ENCODE measurements at regions not wholly inside any gene's neighbourhood (a gene's known extent, or its start where the extent isn't known, plus 50 kb on each side); places are given as distances from the start of the nearest gene placed in this dataset.
A peak's percentile ranks its signal among the peaks of the same experiment; 100 is the strongest.

DNA sequence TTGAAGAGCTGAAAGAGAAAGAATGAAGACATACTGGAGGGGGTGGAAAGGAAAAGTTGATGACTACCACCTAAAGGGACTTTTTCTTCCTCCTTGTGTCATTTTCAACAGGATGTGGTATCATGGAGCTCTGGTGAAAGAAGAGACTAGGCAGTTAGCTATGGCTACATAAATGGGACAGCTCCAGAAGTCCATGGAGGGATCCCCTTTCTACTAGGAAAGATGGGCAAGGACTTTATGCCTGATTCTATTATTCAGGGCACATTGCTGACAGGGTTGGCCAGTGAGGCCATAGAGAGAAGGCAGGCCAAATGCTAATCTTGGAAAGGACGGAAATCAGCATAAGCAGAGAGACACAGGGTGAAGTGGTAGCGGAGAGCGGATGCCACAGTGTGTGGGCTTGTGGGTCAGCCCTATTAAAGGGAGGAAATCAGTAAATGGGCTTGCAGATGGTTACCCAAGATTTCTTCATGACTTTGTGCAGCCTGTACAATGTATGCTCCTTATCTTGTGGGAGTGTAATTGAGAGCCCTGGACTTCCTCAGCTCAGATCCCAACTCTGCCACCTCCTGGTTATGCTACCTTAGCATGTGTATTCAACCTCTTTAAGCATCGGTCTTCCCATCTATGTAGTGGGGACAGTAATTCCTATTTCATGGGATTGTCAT, 77.4 kb upstream of the TMEM170B start:
- H3K4me2 ChIP-seq (ENCODE audit: low read depth, low read length): no peak overlapping the region
- no peaks in the 10 kb centered on the region for H3K36me3 ChIP-seq (ENCODE audit: control insufficient read depth, insufficient read depth, low read length)
- H3K4me3 ChIP-seq (ENCODE audit: insufficient read depth, low read depth, low read length): no peak overlapping the region
- peak overlapping the region; percentile 7; the same call in 1 of the 2 replicates for H3K18ac ChIP-seq (ENCODE audit: low read depth, low read length)
- TF ChIP-seq BHLHE40 (IDR thresholded peaks at IDR 0.05; ENCODE audit: low read depth, low read length) (no peak), NFE2L2 (IDR thresholded peaks at IDR 0.05; ENCODE audit: low read depth, low read length) (no peak), RCOR1 (IDR thresholded peaks at IDR 0.05; ENCODE audit: insufficient replicate concordance, low read length) (no peak), SMC3 (IDR thresholded peaks at IDR 0.05; ENCODE audit: low read depth, low read length) (no peak), CEBPB (IDR thresholded peaks at IDR 0.05; ENCODE audit: low read depth, low read length) (no peak)
- TF ChIP-seq, protein P1, sequence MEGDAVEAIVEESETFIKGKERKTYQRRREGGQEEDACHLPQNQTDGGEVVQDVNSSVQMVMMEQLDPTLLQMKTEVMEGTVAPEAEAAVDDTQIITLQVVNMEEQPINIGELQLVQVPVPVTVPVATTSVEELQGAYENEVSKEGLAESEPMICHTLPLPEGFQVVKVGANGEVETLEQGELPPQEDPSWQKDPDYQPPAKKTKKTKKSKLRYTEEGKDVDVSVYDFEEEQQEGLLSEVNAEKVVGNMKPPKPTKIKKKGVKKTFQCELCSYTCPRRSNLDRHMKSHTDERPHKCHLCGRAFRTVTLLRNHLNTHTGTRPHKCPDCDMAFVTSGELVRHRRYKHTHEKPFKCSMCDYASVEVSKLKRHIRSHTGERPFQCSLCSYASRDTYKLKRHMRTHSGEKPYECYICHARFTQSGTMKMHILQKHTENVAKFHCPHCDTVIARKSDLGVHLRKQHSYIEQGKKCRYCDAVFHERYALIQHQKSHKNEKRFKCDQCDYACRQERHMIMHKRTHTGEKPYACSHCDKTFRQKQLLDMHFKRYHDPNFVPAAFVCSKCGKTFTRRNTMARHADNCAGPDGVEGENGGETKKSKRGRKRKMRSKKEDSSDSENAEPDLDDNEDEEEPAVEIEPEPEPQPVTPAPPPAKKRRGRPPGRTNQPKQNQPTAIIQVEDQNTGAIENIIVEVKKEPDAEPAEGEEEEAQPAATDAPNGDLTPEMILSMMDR (conservative IDR thresholded peaks at IDR 0.05; ENCODE audit: low read depth, low read length): no peak
- H2AFZ ChIP-seq (replicated peaks; ENCODE audit: low read length, poor library complexity): peak overlapping the region; percentile 34
- H4K91ac ChIP-seq (ENCODE audit: insufficient read depth, low read depth, low read length): no peak overlapping the region
- no peak overlapping the region for H3K27ac ChIP-seq (ENCODE audit: insufficient read depth, low read length)
- H3K27me3 ChIP-seq (ENCODE audit: control insufficient read depth, insufficient read depth, low read length): no peaks in the 10 kb centered on the region
- ATAC-seq (ENCODE audit: low read depth) (no peak), DNase-seq (peak; percentile 20)
- BruUV-seq (replicated peaks): no TSS peak
- dilution Hi-C loops (cut with HindIII; ENCODE audit: low sequenced_read_pairs, unreplicated experiment): no loop called here
- H4K5ac ChIP-seq (ENCODE audit: low read depth, low read length): no peak overlapping the region
- intact Hi-C loops (cut with micrococcal nuclease): no loop called here
- CTCF ChIA-PET: no interaction called here
- no peaks in the 10 kb centered on the region for H4K20me1 ChIP-seq (ENCODE audit: insufficient read depth, low read length)
- WGBS, 2 experiments (ENCODE audit: extremely low coverage in 2 of 2, insufficient read length in 1 of 2): 86% methylated on average over 1 of the region's 4 CpGs; no CpG with 5 or more reads in 1 of the 2 experiments
- H3K4ac ChIP-seq (ENCODE audit: low read depth, low read length): 0 out of 2 replicates have a peak overlapping the region, but pooled peaks have one; percentile 8
- no peak overlapping the region for H3K9ac ChIP-seq (ENCODE audit: low read depth, low read length)
- H2AK9ac ChIP-seq (replicated peaks; ENCODE audit: low read depth, low read length, poor library complexity): no peak overlapping the region
- H2BK15ac ChIP-seq (ENCODE audit: low read depth, low read length): no peak overlapping the region; the same call in 2 of the 3 replicates
- H3K14ac ChIP-seq (replicated peaks; ENCODE audit: low read depth, low read length): no peak overlapping the region
- H3K4me1 ChIP-seq (ENCODE audit: control insufficient read depth, insufficient read depth, low read length): peaks cover 5% of the 10 kb centered on the region
- H3K23ac ChIP-seq (ENCODE audit: low read depth, low read length): no peak overlapping the region
- H2BK20ac ChIP-seq (ENCODE audit: low read depth, low read length): no peak overlapping the region
- H4K8ac ChIP-seq (ENCODE audit: low read depth in 2 of 2, low read length in 2 of 2): peak overlapping the region in 1 of 2 experiments; percentile 13; a peak in 1 of 4 replicates
- H2BK5ac ChIP-seq (ENCODE audit: low read depth, low read length, poor library complexity, severe bottlenecking): no peak overlapping the region
- H3K9me3 ChIP-seq (ENCODE audit: control insufficient read depth, insufficient read depth, low read length): no peaks in the 10 kb centered on the region; the same call in 1 of the 2 replicates
- no peaks in the 10 kb centered on the region for H3K79me1 ChIP-seq (ENCODE audit: low read depth in 1 of 2, low read length in 2 of 2)
- H3K56ac ChIP-seq (ENCODE audit: extremely low read depth, insufficient read depth, low read length): no peak overlapping the region
- in situ Hi-C loops (cut with MboI; ENCODE audit: low sequenced_read_pairs): no loop called here
- 0 out of 2 replicates have a peak overlapping the region, but pooled peaks have one; percentile 51 for H2AK5ac ChIP-seq (ENCODE audit: low read depth, low read length)
- no peak overlapping the region for H2BK120ac ChIP-seq (ENCODE audit: low read depth, low read length)
- no peaks in the 10 kb centered on the region for H3K9me1 ChIP-seq (ENCODE audit: insufficient read depth, low read length)
- POLR2A ChIA-PET (ENCODE audit: unreplicated experiment): no interaction called here
